ENCODE measurements at regions not wholly inside any gene's neighbourhood (a gene's known extent, or its start where the extent isn't known, plus 50 kb on each side); places are given as distances from the start of the nearest gene placed in this dataset.

GRCh38 chr20:57830515-57830895 is 120.7 kb upstream of the PMEPA1 start:
- TF ChIP-seq, protein P1, sequence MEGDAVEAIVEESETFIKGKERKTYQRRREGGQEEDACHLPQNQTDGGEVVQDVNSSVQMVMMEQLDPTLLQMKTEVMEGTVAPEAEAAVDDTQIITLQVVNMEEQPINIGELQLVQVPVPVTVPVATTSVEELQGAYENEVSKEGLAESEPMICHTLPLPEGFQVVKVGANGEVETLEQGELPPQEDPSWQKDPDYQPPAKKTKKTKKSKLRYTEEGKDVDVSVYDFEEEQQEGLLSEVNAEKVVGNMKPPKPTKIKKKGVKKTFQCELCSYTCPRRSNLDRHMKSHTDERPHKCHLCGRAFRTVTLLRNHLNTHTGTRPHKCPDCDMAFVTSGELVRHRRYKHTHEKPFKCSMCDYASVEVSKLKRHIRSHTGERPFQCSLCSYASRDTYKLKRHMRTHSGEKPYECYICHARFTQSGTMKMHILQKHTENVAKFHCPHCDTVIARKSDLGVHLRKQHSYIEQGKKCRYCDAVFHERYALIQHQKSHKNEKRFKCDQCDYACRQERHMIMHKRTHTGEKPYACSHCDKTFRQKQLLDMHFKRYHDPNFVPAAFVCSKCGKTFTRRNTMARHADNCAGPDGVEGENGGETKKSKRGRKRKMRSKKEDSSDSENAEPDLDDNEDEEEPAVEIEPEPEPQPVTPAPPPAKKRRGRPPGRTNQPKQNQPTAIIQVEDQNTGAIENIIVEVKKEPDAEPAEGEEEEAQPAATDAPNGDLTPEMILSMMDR (conservative IDR thresholded peaks at IDR 0.05; ENCODE audit: low read length), result no peak
- TF ChIP-seq EZH2phosphoT487 (IDR thresholded peaks at IDR 0.05; ENCODE audit: borderline replicate concordance), result no peak
